Heart right ventricle (tissue), 16 donors: ENCODE measurements at regions not wholly inside any gene's neighbourhood (a gene's known extent, or its start where the extent isn't known, plus 50 kb on each side); places are given as distances from the start of the nearest gene placed in this dataset.

ENCODE experiments used
- ATAC-seq, 8 donors: fragments of 200-7000 bp; cut with Tn5 transposase; one replicate each; pipeline ENCODE4 v1.9.1; 2020; ENCODE audit warnings: mild to moderate bottlenecking in 8 of 8, moderate library complexity in 8 of 8, moderate number of reproducible peaks in 1 of 8
- DNase-seq, 2 donors: peaks; one replicate each; pipeline ENCODE4 v3.0.0-alpha.2; 2020
- H3K27ac ChIP-seq, 10 donors: fragments of 200-600 bp; sonication (generic) in 2 of 10; one replicate each; pipeline versions ENCODE4 v1.5.0 to v1.8.0; 2020 to 2022; ENCODE audit warnings: mild to moderate bottlenecking in 3 of 10
- H3K27me3 ChIP-seq, 7 donors: fragments of 200-600 bp; one replicate each; pipeline ENCODE4 v1.8.0; 2021 to 2022; ENCODE audit warnings: mild to moderate bottlenecking in 2 of 7
- H3K36me3 ChIP-seq, 9 donors: fragments of 200-600 bp; sonication (generic) in 1 of 9; one replicate each; pipeline versions ENCODE4 v1.5.0 to v1.8.0; 2020 to 2022; ENCODE audit warnings: mild to moderate bottlenecking in 2 of 9
- H3K4me1 ChIP-seq, 9 donors: fragments of 200-600 bp; sonication (generic) in 1 of 9; one replicate each; pipeline versions ENCODE4 v1.5.0 to v1.8.0; 2020 to 2022; ENCODE audit warnings: mild to moderate bottlenecking in 4 of 9
- H3K4me3 ChIP-seq, 10 donors: fragments of 200-600 bp; sonication (generic) in 2 of 10; one replicate each; pipeline versions ENCODE4 v1.5.0 to v1.8.0; 2020 to 2022; ENCODE audit warnings: mild to moderate bottlenecking in 7 of 10, moderate library complexity in 2 of 10
- H3K9me3 ChIP-seq, 11 donors: fragments of 200-600 bp in 10 of 11; sonication (generic) in 2 of 11; one replicate each; pipeline versions ENCODE4 v1.5.0 to v1.8.0; 2013 to 2022; ENCODE audit warnings: mild to moderate bottlenecking in 2 of 11, control low read depth in 1 of 11, moderate library complexity in 1 of 11
- WGBS, 2 donors: extraction: QIAGEN DNeasy Blood & Tissue Kit; methylation state at CpG; one replicate each; pipeline ENCODE4 v1.1.7; 2013; ENCODE audit warnings: inconsistent platforms in 1 of 2; 5-methylcytosine and 5-hydroxymethylcytosine counted together
- intact Hi-C, 10 donors: fragments of 100-400 bp; cut with DNase I; formaldehyde crosslinking; loops; one replicate each; pipeline versions ENCODE4 v1.11.1 to v1.14.2; 2022
- TF ChIP-seq, protein P1 (sequence below), 9 donors: fragments of 200-600 bp; sonication (generic) in 2 of 9; IDR thresholded peaks; one replicate each; pipeline versions ENCODE4 v1.5.0 to v1.8.0; 2021 to 2022; ENCODE audit warnings: antibody characterized with exemption in 9 of 9, mild to moderate bottlenecking in 5 of 9, moderate library complexity in 1 of 9
- donor health status: Arrhythmogenic right ventricular cardiomyopathy.
- donor health status: ischemic (EF 13 %, LVEDD 7.1; RV severe dilation, severe dysfunction).
- donor health status: healthy with polysubstance abuse.
- donor health status: DM: no; HTN: yes; CAD: no.
- donor health status: DM: no; HTN: no; CAD: no.
- donor health status: ischemic (EF 25% LVEDD 6.9; RV normal size, moderate dysfunction).
- donor health status: ischemic (EF 25% LVEDD 5.7; RV mildly dilated, moderate dysfunction).
- donor health status: healthy.
- donor health status: DM: yes; HTN: yes; CAD: no.
- donor health status: Ischemic cardiomyopathy.
- donor health status: ischemic (EF 35%, LVEDD 5.7; RV mildly dilated, moderate dysfunction).
- donor health status: nonischemic (EF 11% LVEDD 7.7; RV severe dilation, severe dysfunction).
- donor health status: DM: yes; HTN: yes; CAD: no.
- donor health status: PGD.
- donor health status: ischemic (EF 29% LVEDD 5.4; RV normal size, mild dysfunction).
- donor health status: nonischemic (EF 23%, LVEDD 6.1; RV moderate dilation, normal function).

GRCh38 chr4:45368832-45369231 lies 642.5 kb upstream of the GNPDA2 start:
- whole genome bisulfite sequencing, 2 donors = 38 to 44% methylated on average over 1 of the region's 1 CpG

DNA sequence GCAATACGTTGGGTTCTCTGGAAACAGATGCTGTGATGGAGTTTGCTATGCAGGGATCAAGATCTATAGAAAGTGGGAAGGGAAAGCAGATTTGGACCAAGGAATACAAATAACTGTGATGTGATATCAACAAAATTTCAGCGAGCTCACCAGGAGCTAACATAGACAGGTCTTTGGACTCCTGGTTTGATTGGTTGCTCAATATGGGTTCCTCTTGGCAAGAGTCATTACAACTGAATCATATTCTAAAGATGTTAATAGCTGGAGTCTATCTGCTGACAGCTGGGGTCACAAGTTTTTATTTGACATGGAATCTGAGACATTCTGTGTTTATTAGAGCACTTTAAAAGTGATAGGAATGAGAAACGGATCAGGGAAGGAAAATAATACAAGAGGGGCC lies 637.6 kb upstream of the GNPDA2 start:
- peak in 3 of 8 donors; percentile 52 to 68 (median 68) for ATAC-seq
- intact Hi-C loops = no loop called here
- Histone ChIP-seq H3K9me3 (peaks cover 0 to 17% (median 0%) of the 10 kb centered on the region in 11 donors), H3K4me3 (no peak overlapping the region), H3K4me1 (peaks cover 0 to 5% (median 0%) of the 10 kb centered on the region in 9 donors), H3K27ac (no peak overlapping the region), H3K27me3 (no peaks in the 10 kb centered on the region), H3K36me3 (no peaks in the 10 kb centered on the region)
- no peak for DNase-seq
- TF ChIP-seq, protein P1, sequence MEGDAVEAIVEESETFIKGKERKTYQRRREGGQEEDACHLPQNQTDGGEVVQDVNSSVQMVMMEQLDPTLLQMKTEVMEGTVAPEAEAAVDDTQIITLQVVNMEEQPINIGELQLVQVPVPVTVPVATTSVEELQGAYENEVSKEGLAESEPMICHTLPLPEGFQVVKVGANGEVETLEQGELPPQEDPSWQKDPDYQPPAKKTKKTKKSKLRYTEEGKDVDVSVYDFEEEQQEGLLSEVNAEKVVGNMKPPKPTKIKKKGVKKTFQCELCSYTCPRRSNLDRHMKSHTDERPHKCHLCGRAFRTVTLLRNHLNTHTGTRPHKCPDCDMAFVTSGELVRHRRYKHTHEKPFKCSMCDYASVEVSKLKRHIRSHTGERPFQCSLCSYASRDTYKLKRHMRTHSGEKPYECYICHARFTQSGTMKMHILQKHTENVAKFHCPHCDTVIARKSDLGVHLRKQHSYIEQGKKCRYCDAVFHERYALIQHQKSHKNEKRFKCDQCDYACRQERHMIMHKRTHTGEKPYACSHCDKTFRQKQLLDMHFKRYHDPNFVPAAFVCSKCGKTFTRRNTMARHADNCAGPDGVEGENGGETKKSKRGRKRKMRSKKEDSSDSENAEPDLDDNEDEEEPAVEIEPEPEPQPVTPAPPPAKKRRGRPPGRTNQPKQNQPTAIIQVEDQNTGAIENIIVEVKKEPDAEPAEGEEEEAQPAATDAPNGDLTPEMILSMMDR (IDR thresholded peaks at IDR 0.05) = no peak
- 59 to 63% methylated on average over 3 of the region's 3 CpGs for WGBS, 2 donors

More at GRCh38 chr4:45368832-45369231, 642.5 kb upstream of the GNPDA2 start:
- H3K4me1 ChIP-seq = peaks cover 0 to 6% (median 0%) of the 10 kb centered on the region in 9 donors
- H3K4me3 ChIP-seq = no peak overlapping the region
- H3K27ac ChIP-seq = no peak overlapping the region
- TF ChIP-seq, protein P1 (IDR thresholded peaks at IDR 0.05) = no peak
- DNase-seq (no peak), ATAC-seq (peak in 1 of 8 donors; percentile 46)
- no peaks in the 10 kb centered on the region for H3K27me3 ChIP-seq
- H3K36me3 ChIP-seq = no peaks in the 10 kb centered on the region
- intact Hi-C loops = no loop called here
- no peaks in the 10 kb centered on the region for H3K9me3 ChIP-seq

- 86 to 89% methylated on average over 3 of the region's 3 CpGs for WGBS, 2 donors
- H3K36me3 ChIP-seq = no peaks in the 10 kb centered on the region
- no peaks in the 10 kb centered on the region for H3K4me1 ChIP-seq
- H3K27me3 ChIP-seq = no peaks in the 10 kb centered on the region
- H3K9me3 ChIP-seq = peaks cover 0 to 17% (median 0%) of the 10 kb centered on the region in 11 donors
- ATAC-seq (no peak), DNase-seq (no peak)
- no peak overlapping the region for H3K27ac ChIP-seq
- intact Hi-C loops = no loop called here
- TF ChIP-seq, protein P1 (IDR thresholded peaks at IDR 0.05) = no peak
- no peak overlapping the region for H3K4me3 ChIP-seq
Observed at GRCh38 chr4:45358573-45359506, 632.5 kb upstream of the GNPDA2 start.

DNA sequence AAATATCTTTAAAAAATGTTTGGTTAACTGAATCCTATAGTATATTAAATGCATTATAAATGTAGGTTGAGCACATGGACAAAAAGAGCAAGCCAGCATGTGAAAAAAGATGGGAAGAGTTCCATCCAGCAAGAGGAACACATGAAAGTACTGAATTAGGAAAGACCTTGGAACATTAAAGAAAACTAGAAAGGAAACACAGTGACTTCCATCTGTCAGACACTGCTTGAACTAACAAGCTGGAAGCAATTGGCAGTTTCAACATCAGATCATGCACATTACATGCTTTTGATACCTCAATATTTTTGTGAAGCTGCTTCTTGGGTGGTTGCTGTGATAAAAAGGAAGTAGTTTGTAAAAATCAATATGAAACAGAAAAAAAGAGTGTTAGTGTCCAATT lies 626.8 kb upstream of the GNPDA2 start:
- ATAC-seq (no peak), DNase-seq (no peak)
- intact Hi-C loops = no loop called here
- H3K4me1 ChIP-seq = peaks cover 0 to 3% (median 0%) of the 10 kb centered on the region in 9 donors
- H3K9me3 ChIP-seq = no peaks in the 10 kb centered on the region
- H3K27me3 ChIP-seq = no peaks in the 10 kb centered on the region
- H3K27ac ChIP-seq = no peak overlapping the region
- H3K4me3 ChIP-seq = no peak overlapping the region
- no peaks in the 10 kb centered on the region for H3K36me3 ChIP-seq
- TF ChIP-seq, protein P1 (IDR thresholded peaks at IDR 0.05) = no peak
